ENCODE measurements at regions not wholly inside any gene's neighbourhood (a gene's known extent, or its start where the extent isn't known, plus 50 kb on each side); places are given as distances from the start of the nearest gene placed in this dataset.

GRCh38 chr1:5497503-5497902, 494.7 kb downstream of the NPHP4 start:
- no peak for DNase-seq (ENCODE audit: low spot score)

GRCh38 chr1:5495596-5496410, 496.4 kb downstream of the NPHP4 start:
- no peak for DNase-seq (ENCODE audit: low spot score)

GRCh38 chr1:5494518-5494917, 497.7 kb downstream of the NPHP4 start:
- no peak for DNase-seq (ENCODE audit: low spot score)

- no peak for DNase-seq (ENCODE audit: low spot score)
Measured at GRCh38 chr1:5493851-5494311, 498.3 kb downstream of the NPHP4 start.

GRCh38 chr1:5493275-5493674, 498.9 kb downstream of the NPHP4 start:
- no peak for DNase-seq (ENCODE audit: low spot score)

GRCh38 chr1:5492846-5493245, 499.4 kb downstream of the NPHP4 start:
- no peak for DNase-seq (ENCODE audit: low spot score)

- no peak for DNase-seq (ENCODE audit: low spot score)
Measured at GRCh38 chr1:5491207-5491904, 500.9 kb downstream of the NPHP4 start.

- no peak for DNase-seq (ENCODE audit: low spot score)
Measured at GRCh38 chr1:5490635-5491034, 501.6 kb downstream of the NPHP4 start.

GRCh38 chr1:5488448-5488847, 503.8 kb downstream of the NPHP4 start:
- no peak for DNase-seq (ENCODE audit: low spot score)

- DNase-seq (ENCODE audit: low spot score), result no peak
Measured at GRCh38 chr1:5485968-5486696, 506.1 kb downstream of the NPHP4 start.

- DNase-seq (ENCODE audit: low spot score), result no peak
Measured at GRCh38 chr1:5485436-5485835, 506.8 kb downstream of the NPHP4 start.

GRCh38 chr1:5484451-5485165, 507.6 kb downstream of the NPHP4 start:
- no peak for DNase-seq (ENCODE audit: low spot score)

- no peak for DNase-seq (ENCODE audit: low spot score)
Measured at GRCh38 chr1:5481889-5482288, 510.3 kb downstream of the NPHP4 start.

GRCh38 chr1:5480906-5481305, 511.3 kb downstream of the NPHP4 start:
- no peak for DNase-seq (ENCODE audit: low spot score)

GRCh38 chr1:5479876-5480646, 512.2 kb downstream of the NPHP4 start:
- no peak for DNase-seq (ENCODE audit: low spot score)

GRCh38 chr1:5478961-5479360, 513.3 kb downstream of the NPHP4 start:
- no peak for DNase-seq (ENCODE audit: low spot score)

GRCh38 chr1:5478156-5478695, 514.0 kb downstream of the NPHP4 start:
- no peak for DNase-seq (ENCODE audit: low spot score)

GRCh38 chr1:5477716-5478115, 514.5 kb downstream of the NPHP4 start:
- DNase-seq (ENCODE audit: low spot score), result no peak

GRCh38 chr1:5475572-5475971, 516.7 kb downstream of the NPHP4 start:
- DNase-seq (ENCODE audit: low spot score), result no peak

- no peak for DNase-seq (ENCODE audit: low spot score)
Measured at GRCh38 chr1:5473268-5473667, 519.0 kb downstream of the NPHP4 start.

- no peak for DNase-seq (ENCODE audit: low spot score)
Measured at GRCh38 chr1:5466487-5466886, 525.7 kb downstream of the NPHP4 start.

Measured in hepatic stellate cell (primary cell).